ENCODE measurements at regions not wholly inside any gene's neighbourhood (a gene's known extent, or its start where the extent isn't known, plus 50 kb on each side); places are given as distances from the start of the nearest gene placed in this dataset.

- in situ Hi-C loops (cut with HindIII; ENCODE audit: extremely low pct_ligation_motif_present, low pct_unique_long_range_greater_than_20kb) = no loop called here
- no TSS peak for BruUV-seq (replicated peaks)
- no peak overlapping the region for H3K27ac ChIP-seq (ENCODE audit: extremely low read length, insufficient read depth, low read length)
These were observed 511.2 kb downstream of the SOX11 start for GRCh38 chr2:6203291-6203959.

GRCh38 chr2:6206882-6207281 lies 514.7 kb downstream of the SOX11 start:
- H3K4me3 ChIP-seq (replicated peaks in 1 of 3; ENCODE audit: insufficient read depth in 1 of 3, low read depth in 2 of 3, low read length in 3 of 3) = no peak overlapping the region
- CTCF ChIA-PET (ENCODE audit: low intra/inter-chr PET ratio, low total read pairs) = no interaction called here
- BruUV-seq (replicated peaks) = no TSS peak
- no peak for ATAC-seq
- POLR2A ChIA-PET = no interaction called here
- intact Hi-C loops (cut with micrococcal nuclease; ENCODE audit: unreplicated experiment) (no loop called here), in situ Hi-C loops (cut with HindIII; ENCODE audit: extremely low pct_ligation_motif_present, low pct_unique_long_range_greater_than_20kb) (no loop called here)
- no peak overlapping the region for H2AFZ ChIP-seq (ENCODE audit: low read length)
- peaks cover 83% of the 10 kb centered on the region for H3K9me3 ChIP-seq (ENCODE audit: low read length)
- H4K20me1 ChIP-seq (ENCODE audit: insufficient read depth, low read length) = no peaks in the 10 kb centered on the region
- no peaks in the 10 kb centered on the region for H3K79me2 ChIP-seq (ENCODE audit: insufficient read depth, low read length)
- H3K9ac ChIP-seq (ENCODE audit: insufficient read depth, low read depth, low read length) = no peak overlapping the region
- H3K27ac ChIP-seq (ENCODE audit: extremely low read length, insufficient read depth, low read length) = no peak overlapping the region
- no peaks in the 10 kb centered on the region for H3K27me3 ChIP-seq (ENCODE audit: control insufficient read depth in 1 of 2, insufficient read depth in 2 of 2, low read length in 2 of 2)
- FAIRE-seq = no peak
- H3K4me1 ChIP-seq (ENCODE audit: insufficient read depth, low read length) = no peaks in the 10 kb centered on the region
- 56% methylated on average over 8 of the region's 8 CpGs for WGBS (ENCODE audit: low lambda C conversion rate)
- no peaks in the 10 kb centered on the region for H3K36me3 ChIP-seq (replicated peaks in 1 of 2; ENCODE audit: control insufficient read depth in 1 of 2, insufficient read depth in 2 of 2, low read length in 2 of 2)
- no peak overlapping the region for H3K4me2 ChIP-seq (ENCODE audit: low read depth, low read length)
- no peak for DNase-seq (ENCODE audit: low spot score)
- TF ChIP-seq SAFB2 (CRISPR knock-in tag; IDR thresholded peaks at IDR 0.05; ENCODE audit: borderline replicate concordance, low read depth) = no peak
- TF ChIP-seq, protein P1, sequence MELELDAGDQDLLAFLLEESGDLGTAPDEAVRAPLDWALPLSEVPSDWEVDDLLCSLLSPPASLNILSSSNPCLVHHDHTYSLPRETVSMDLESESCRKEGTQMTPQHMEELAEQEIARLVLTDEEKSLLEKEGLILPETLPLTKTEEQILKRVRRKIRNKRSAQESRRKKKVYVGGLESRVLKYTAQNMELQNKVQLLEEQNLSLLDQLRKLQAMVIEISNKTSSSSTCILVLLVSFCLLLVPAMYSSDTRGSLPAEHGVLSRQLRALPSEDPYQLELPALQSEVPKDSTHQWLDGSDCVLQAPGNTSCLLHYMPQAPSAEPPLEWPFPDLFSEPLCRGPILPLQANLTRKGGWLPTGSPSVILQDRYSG (CRISPR knock-in tag; IDR thresholded peaks at IDR 0.05) = no peak
- no peak for TF ChIP-seq FOXO4 (CRISPR knock-in tag; conservative IDR thresholded peaks at IDR 0.05)
- TF ChIP-seq, protein P2, sequence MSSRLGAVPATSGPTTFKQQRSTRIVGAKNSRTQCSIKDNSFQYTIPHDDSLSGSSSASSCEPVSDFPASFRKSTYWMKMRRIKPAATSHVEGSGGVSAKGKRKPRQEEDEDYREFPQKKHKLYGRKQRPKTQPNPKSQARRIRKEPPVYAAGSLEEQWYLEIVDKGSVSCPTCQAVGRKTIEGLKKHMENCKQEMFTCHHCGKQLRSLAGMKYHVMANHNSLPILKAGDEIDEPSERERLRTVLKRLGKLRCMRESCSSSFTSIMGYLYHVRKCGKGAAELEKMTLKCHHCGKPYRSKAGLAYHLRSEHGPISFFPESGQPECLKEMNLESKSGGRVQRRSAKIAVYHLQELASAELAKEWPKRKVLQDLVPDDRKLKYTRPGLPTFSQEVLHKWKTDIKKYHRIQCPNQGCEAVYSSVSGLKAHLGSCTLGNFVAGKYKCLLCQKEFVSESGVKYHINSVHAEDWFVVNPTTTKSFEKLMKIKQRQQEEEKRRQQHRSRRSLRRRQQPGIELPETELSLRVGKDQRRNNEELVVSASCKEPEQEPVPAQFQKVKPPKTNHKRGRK (CRISPR knock-in tag; IDR thresholded peaks at IDR 0.05) = no peak
- TF ChIP-seq ZC3H4 (CRISPR knock-in tag; IDR thresholded peaks at IDR 0.05; ENCODE audit: borderline replicate concordance) = no peak

More at GRCh38 chr2:6203291-6203959, 511.2 kb downstream of the SOX11 start:
- 5% methylated on average over 5 of the region's 5 CpGs for WGBS (ENCODE audit: low lambda C conversion rate)
- H3K4me1 ChIP-seq (ENCODE audit: insufficient read depth, low read length) = no peaks in the 10 kb centered on the region
- no peak overlapping the region for H3K4me3 ChIP-seq (replicated peaks in 1 of 3; ENCODE audit: insufficient read depth in 1 of 3, low read depth in 2 of 3, low read length in 3 of 3)
- H3K27me3 ChIP-seq (ENCODE audit: control insufficient read depth in 1 of 2, insufficient read depth in 2 of 2, low read length in 2 of 2) = no peaks in the 10 kb centered on the region
- ATAC-seq (peak; percentile 46; the same call in 2 of the 3 replicates), FAIRE-seq (no peak), DNase-seq (ENCODE audit: low spot score) (no peak)
- CTCF ChIA-PET (ENCODE audit: low intra/inter-chr PET ratio, low total read pairs) = no interaction called here
- no peaks in the 10 kb centered on the region for H3K79me2 ChIP-seq (ENCODE audit: insufficient read depth, low read length)
- H4K20me1 ChIP-seq (ENCODE audit: insufficient read depth, low read length) = no peaks in the 10 kb centered on the region
- no peak for TF ChIP-seq ZNF670 (CRISPR knock-in tag; IDR thresholded peaks at IDR 0.05; ENCODE audit: borderline replicate concordance)
- TF ChIP-seq ZNF235 (CRISPR knock-in tag; IDR thresholded peaks at IDR 0.05; ENCODE audit: borderline replicate concordance) = no peak
- TF ChIP-seq, protein P3, sequence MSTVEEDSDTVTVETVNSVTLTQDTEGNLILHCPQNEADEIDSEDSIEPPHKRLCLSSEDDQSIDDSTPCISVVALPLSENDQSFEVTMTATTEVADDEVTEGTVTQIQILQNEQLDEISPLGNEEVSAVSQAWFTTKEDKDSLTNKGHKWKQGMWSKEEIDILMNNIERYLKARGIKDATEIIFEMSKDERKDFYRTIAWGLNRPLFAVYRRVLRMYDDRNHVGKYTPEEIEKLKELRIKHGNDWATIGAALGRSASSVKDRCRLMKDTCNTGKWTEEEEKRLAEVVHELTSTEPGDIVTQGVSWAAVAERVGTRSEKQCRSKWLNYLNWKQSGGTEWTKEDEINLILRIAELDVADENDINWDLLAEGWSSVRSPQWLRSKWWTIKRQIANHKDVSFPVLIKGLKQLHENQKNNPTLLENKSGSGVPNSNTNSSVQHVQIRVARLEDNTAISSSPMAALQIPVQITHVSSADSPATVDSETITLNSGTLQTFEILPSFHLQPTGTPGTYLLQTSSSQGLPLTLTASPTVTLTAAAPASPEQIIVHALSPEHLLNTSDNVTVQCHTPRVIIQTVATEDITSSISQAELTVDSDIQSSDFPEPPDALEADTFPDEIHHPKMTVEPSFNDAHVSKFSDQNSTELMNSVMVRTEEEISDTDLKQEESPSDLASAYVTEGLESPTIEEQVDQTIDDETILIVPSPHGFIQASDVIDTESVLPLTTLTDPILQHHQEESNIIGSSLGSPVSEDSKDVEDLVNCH (CRISPR knock-in tag; IDR thresholded peaks at IDR 0.05) = no peak
- TF ChIP-seq HNRNPUL1 (IDR thresholded peaks at IDR 0.05; ENCODE audit: low read depth, low read length) = peak; percentile 50; the same call in 1 of the 2 replicates
- peaks cover 79% of the 10 kb centered on the region for H3K9me3 ChIP-seq (ENCODE audit: low read length)
- no peak overlapping the region for H3K4me2 ChIP-seq (ENCODE audit: low read depth, low read length)
- no peaks in the 10 kb centered on the region for H3K36me3 ChIP-seq (replicated peaks in 1 of 2; ENCODE audit: control insufficient read depth in 1 of 2, insufficient read depth in 2 of 2, low read length in 2 of 2)
- intact Hi-C loops (cut with micrococcal nuclease; ENCODE audit: unreplicated experiment) = no loop called here
- no peak overlapping the region for H3K9ac ChIP-seq (ENCODE audit: insufficient read depth, low read depth, low read length)
- H2AFZ ChIP-seq (ENCODE audit: low read length) = no peak overlapping the region
- POLR2A ChIA-PET = no interaction called here

Data from HepG2 (cell line).